HepG2 (cell line): ENCODE measurements at regions not wholly inside any gene's neighbourhood (a gene's known extent, or its start where the extent isn't known, plus 50 kb on each side); places are given as distances from the start of the nearest gene placed in this dataset.

ENCODE experiments used
- ATAC-seq: fragments of 200-7000 bp; cut with Tn5 transposase; 3 replicates; pipeline ENCODE4 v1.9.1; 2020; ENCODE audit warnings: mild to moderate bottlenecking, moderate library complexity
- BruUV-seq: library from RNA; stranded (reverse); fragments of 400-500 nt; replicated peaks from 2 replicates; lab custom pipeline; 2021; lab: Mats Ljungman, UMichigan
- CTCF ChIA-PET: fragments of 300-600 bp; formaldehyde crosslinking; extraction: SDS; loops from one replicate; lab custom pipeline; 2021; ENCODE audit warnings: low total read pairs, inconsistent platforms, low intra/inter-chr PET ratio; lab: Yijun Ruan, JAX
- POLR2A ChIA-PET: fragments of 350-600 bp; sonication (Branson Sonifier 250); formaldehyde crosslinking; loops from one replicate; lab custom pipeline; 2020; ENCODE audit warnings: antibody characterized with exemption, inconsistent platforms; lab: Yijun Ruan, JAX
- DNase-seq: peaks from one replicate; pipeline ENCODE4 v3.0.0-alpha.2; 2015; ENCODE audit warnings: low spot score
- FAIRE-seq: peaks from 3 replicates; lab custom pipeline; 2011; peaks lifted over from hg19 to GRCh38; lab: Jason Lieb, UNC
- H2AFZ ChIP-seq: one replicate; pipeline ENCODE4 v1.6.1; 2011; ENCODE audit warnings: low read length, inconsistent platforms
- H3K27ac ChIP-seq: fragments of 300-600 bp; 3 replicates; pipeline ENCODE4 v1.8.0; 2011; ENCODE audit warnings: mixed run types, mild to moderate bottlenecking, mixed read lengths, low read length, inconsistent platforms; ENCODE audit not compliant: insufficient read depth; ENCODE audit errors: extremely low read length
- H3K27me3 ChIP-seq, 2 experiments: fragments of 200-600 bp in 1 of 2; 2 replicates in 1 of 2; 3 replicates in 1 of 2; pipeline versions ENCODE4 v1.6.0 to v1.8.0; 2011; ENCODE audit warnings: low read length in 2 of 2, mild to moderate bottlenecking in 2 of 2, moderate library complexity in 2 of 2, inconsistent platforms in 1 of 2; ENCODE audit not compliant: insufficient read depth in 2 of 2, control insufficient read depth in 1 of 2
- H3K36me3 ChIP-seq, 2 experiments: fragments of 200-600 bp in 1 of 2; replicated peaks in 1 of 2; 2 replicates in 1 of 2; 3 replicates in 1 of 2; pipeline versions ENCODE4 v1.5.1 to v1.8.0; 2011; ENCODE audit warnings: low read length in 2 of 2, inconsistent platforms in 1 of 2; ENCODE audit not compliant: insufficient read depth in 2 of 2, control insufficient read depth in 1 of 2
- H3K4me1 ChIP-seq: 2 replicates; pipeline ENCODE4 v1.5.1; 2012; ENCODE audit warnings: low read length, inconsistent platforms; ENCODE audit not compliant: insufficient read depth
- H3K4me2 ChIP-seq: 2 replicates; pipeline ENCODE4 v1.6.0; 2011; ENCODE audit warnings: low read depth, low read length, inconsistent platforms
- H3K4me3 ChIP-seq, 3 experiments: fragments of 200-600 bp in 1 of 3; sonication (generic), shearing (Covaris generic) in 1 of 3; replicated peaks in 1 of 3; 2 replicates each; pipeline ENCODE4 v1.5.1; 2011 to 2016; ENCODE audit warnings: low read length in 3 of 3, inconsistent platforms in 2 of 3, low read depth in 2 of 3, mild to moderate bottlenecking in 2 of 3, control low read depth in 1 of 3, mixed read lengths in 1 of 3; ENCODE audit not compliant: insufficient read depth in 1 of 3
- H3K79me2 ChIP-seq: one replicate; pipeline ENCODE4 v1.6.1; 2011; ENCODE audit warnings: low read length, inconsistent platforms; ENCODE audit not compliant: insufficient read depth
- H3K9ac ChIP-seq: 2 replicates; pipeline ENCODE4 v1.6.0; 2011; ENCODE audit warnings: mild to moderate bottlenecking, low read depth, low read length, inconsistent platforms; ENCODE audit not compliant: insufficient read depth
- H3K9me3 ChIP-seq: 2 replicates; pipeline ENCODE4 v1.5.1; 2012; ENCODE audit warnings: mild to moderate bottlenecking, low read length
- H4K20me1 ChIP-seq: 2 replicates; pipeline ENCODE4 v1.6.0; 2011; ENCODE audit warnings: inconsistent platforms, mild to moderate bottlenecking, low read length, moderate library complexity; ENCODE audit not compliant: insufficient read depth
- ATF5 ChIP-seq: sonication (generic); formaldehyde crosslinking; IDR thresholded peaks from 2 replicates; pipeline ENCODE4 v1.4.0; 2020; ENCODE audit warnings: mild to moderate bottlenecking, low read depth, missing genetic modification reagents
- E2F5 ChIP-seq: sonication (generic); formaldehyde crosslinking; conservative IDR thresholded peaks from 2 replicates; pipeline ENCODE4 v1.4.0; 2020; ENCODE audit warnings: missing genetic modification reagents
- HIC2 ChIP-seq: sonication (generic); formaldehyde crosslinking; IDR thresholded peaks from 2 replicates; pipeline ENCODE4 v1.9.0; 2022; ENCODE audit warnings: low read depth, missing genetic modification reagents
- KDM4B ChIP-seq: sonication (generic); formaldehyde crosslinking; IDR thresholded peaks from 2 replicates; pipeline ENCODE4 v1.4.0; 2020; ENCODE audit warnings: missing genetic modification reagents
- MAFK ChIP-seq, 2 experiments: IDR thresholded peaks in 1 of 2; conservative IDR thresholded peaks in 1 of 2; 2 replicates each; pipeline ENCODE4 v1.6.1; 2011; ENCODE audit warnings: improper control_type of control experiment in 2 of 2, low read length in 2 of 2
- NR2F2 ChIP-seq: IDR thresholded peaks from 2 replicates; pipeline ENCODE4 v1.6.1; 2012; ENCODE audit warnings: low read depth, inconsistent platforms, borderline replicate concordance
- PAWR ChIP-seq: sonication (generic); formaldehyde crosslinking; IDR thresholded peaks from 2 replicates; pipeline ENCODE4 v1.4.0; 2020; ENCODE audit warnings: missing genetic modification reagents, mild to moderate bottlenecking, borderline replicate concordance
- TP53 ChIP-seq: sonication (generic); formaldehyde crosslinking; conservative IDR thresholded peaks from 2 replicates; pipeline ENCODE4 v1.4.0; 2020; ENCODE audit warnings: missing genetic modification reagents
- ZBTB26 ChIP-seq: IDR thresholded peaks from 2 replicates; pipeline ENCODE4 v1.6.1; 2016; ENCODE audit warnings: missing compliant biosample characterization, missing genetic modification reagents, borderline replicate concordance
- ZFP37 ChIP-seq: sonication (generic); formaldehyde crosslinking; IDR thresholded peaks from 2 replicates; pipeline ENCODE4 v1.4.0; 2020; ENCODE audit warnings: missing genetic modification reagents, borderline replicate concordance
- ZNF512B ChIP-seq: sonication (generic); formaldehyde crosslinking; IDR thresholded peaks from 2 replicates; pipeline ENCODE4 v1.5.1; 2020; ENCODE audit warnings: missing genetic modification reagents, mild to moderate bottlenecking, borderline replicate concordance
- ZNF550 ChIP-seq: sonication (generic); formaldehyde crosslinking; IDR thresholded peaks from 2 replicates; pipeline ENCODE4 v1.4.0; 2020; ENCODE audit warnings: mild to moderate bottlenecking, missing genetic modification reagents, borderline replicate concordance
- ZNF607 ChIP-seq: sonication (generic); formaldehyde crosslinking; IDR thresholded peaks from 2 replicates; pipeline ENCODE4 v1.5.1; 2020; ENCODE audit warnings: missing genetic modification reagents, mild to moderate bottlenecking, borderline replicate concordance
- ZNF660 ChIP-seq: sonication (generic); formaldehyde crosslinking; IDR thresholded peaks from 2 replicates; pipeline ENCODE4 v1.5.1; 2020; ENCODE audit warnings: mild to moderate bottlenecking, low read depth, missing genetic modification reagents, borderline replicate concordance
- ZNF883 ChIP-seq: sonication (generic); formaldehyde crosslinking; IDR thresholded peaks from 2 replicates; pipeline ENCODE4 v1.5.1; 2020; ENCODE audit warnings: mild to moderate bottlenecking, missing genetic modification reagents; ENCODE audit errors: not compliant biosample characterization
- WGBS: methylation state at CpG from one replicate; pipeline ENCODE4 v1.1.6; 2017; ENCODE audit warnings: low lambda C conversion rate; 5-methylcytosine and 5-hydroxymethylcytosine counted together
- in situ Hi-C: cut with HindIII; loops from 2 replicates; pipeline ENCODE4 v1.10.0; 2017; ENCODE audit warnings: low pct_unique_long_range_greater_than_20kb; ENCODE audit not compliant: extremely low pct_ligation_motif_present
- intact Hi-C: fragments of 100-400 bp; cut with micrococcal nuclease; formaldehyde crosslinking; loops from one replicate; pipeline ENCODE4 v1.10.0; 2022; ENCODE audit not compliant: unreplicated experiment

GRCh38 chr3:15936312-15936711 is 138.5 kb upstream of the ANKRD28 start (continued):
- TF ChIP-seq ZNF883 (CRISPR knock-in tag) = no peak
- no peak for TF ChIP-seq ZNF607
- TF ChIP-seq MAFK (conservative IDR thresholded peaks at IDR 0.05 in 1 of 2, IDR thresholded peaks at IDR 0.05 in 1 of 2; ENCODE audit: low read length in 2 of 2) = no peak
- no peak for TF ChIP-seq ZFP37

- DNase-seq = no peak
- Histone ChIP-seq H3K4me2 (no peak overlapping the region), H3K27ac (no peak overlapping the region), H3K27me3 (no peaks in the 10 kb centered on the region), H2AFZ (no peak overlapping the region), H3K4me3 (no peak overlapping the region), H4K20me1 (no peaks in the 10 kb centered on the region), H3K4me1 (no peaks in the 10 kb centered on the region), H3K79me2 (no peaks in the 10 kb centered on the region), H3K9ac (no peak overlapping the region), H3K36me3 (no peaks in the 10 kb centered on the region), H3K9me3 (no peaks in the 10 kb centered on the region)
- WGBS = 50% methylated on average over 1 of the region's 1 CpG
- FAIRE-seq = no peak
- no peak for ATAC-seq
- ChIA-PET POLR2A (no interaction called here), CTCF (no interaction called here)
- BruUV-seq = no TSS peak
- in situ Hi-C loops = no loop called here
- intact Hi-C loops = no loop called here
- TF ChIP-seq ZNF550 (CRISPR knock-in tag) (no peak), ZNF660 (CRISPR knock-in tag) (no peak), TP53 (no peak), PAWR (CRISPR knock-in tag) (no peak), ZBTB26 (no peak), KDM4B (CRISPR knock-in tag) (no peak), ATF5 (CRISPR knock-in tag) (no peak), ZNF883 (CRISPR knock-in tag) (no peak), ZNF512B (no peak), HIC2 (CRISPR knock-in tag) (no peak), NR2F2 (no peak), E2F5 (no peak)
Measured at GRCh38 chr3:15940641-15941040, 142.9 kb upstream of the ANKRD28 start.
